ENCODE measurements at regions not wholly inside any gene's neighbourhood (a gene's known extent, or its start where the extent isn't known, plus 50 kb on each side); places are given as distances from the start of the nearest gene placed in this dataset.

DNA sequence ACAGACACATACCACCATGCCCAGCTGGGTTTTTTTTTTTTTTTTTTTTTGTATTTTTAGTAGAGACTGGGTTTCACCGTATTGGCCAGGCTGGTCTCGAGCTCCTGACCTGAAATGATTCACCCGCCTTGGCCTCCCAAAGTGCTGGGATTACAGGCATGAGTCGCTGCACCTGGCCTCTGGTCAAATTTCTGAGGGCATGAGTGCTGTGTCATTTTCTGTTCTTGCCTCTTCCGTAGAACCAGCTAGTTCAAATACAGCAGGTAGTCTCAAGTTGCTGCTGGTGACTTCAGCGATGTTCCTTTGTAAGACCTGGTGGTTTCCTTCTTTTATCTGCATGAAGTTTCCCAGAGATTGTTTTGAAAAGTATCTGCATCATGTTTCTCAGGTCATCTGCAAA lies 134.8 kb upstream of the SHH start:
- Histone ChIP-seq H3K9me3 (no peaks in the 10 kb centered on the region), H3K4me3 (no peak overlapping the region), H3K27ac (no peak overlapping the region), H3K4me1 (ENCODE audit: insufficient read depth) (no peaks in the 10 kb centered on the region), H3K36me3 (no peaks in the 10 kb centered on the region), H3K27me3 (no peaks in the 10 kb centered on the region)
- WGBS, 3 donors = 84 to 92% (median 91%) methylated on average over 6 of the region's 6 CpGs
- TF ChIP-seq, protein P1, sequence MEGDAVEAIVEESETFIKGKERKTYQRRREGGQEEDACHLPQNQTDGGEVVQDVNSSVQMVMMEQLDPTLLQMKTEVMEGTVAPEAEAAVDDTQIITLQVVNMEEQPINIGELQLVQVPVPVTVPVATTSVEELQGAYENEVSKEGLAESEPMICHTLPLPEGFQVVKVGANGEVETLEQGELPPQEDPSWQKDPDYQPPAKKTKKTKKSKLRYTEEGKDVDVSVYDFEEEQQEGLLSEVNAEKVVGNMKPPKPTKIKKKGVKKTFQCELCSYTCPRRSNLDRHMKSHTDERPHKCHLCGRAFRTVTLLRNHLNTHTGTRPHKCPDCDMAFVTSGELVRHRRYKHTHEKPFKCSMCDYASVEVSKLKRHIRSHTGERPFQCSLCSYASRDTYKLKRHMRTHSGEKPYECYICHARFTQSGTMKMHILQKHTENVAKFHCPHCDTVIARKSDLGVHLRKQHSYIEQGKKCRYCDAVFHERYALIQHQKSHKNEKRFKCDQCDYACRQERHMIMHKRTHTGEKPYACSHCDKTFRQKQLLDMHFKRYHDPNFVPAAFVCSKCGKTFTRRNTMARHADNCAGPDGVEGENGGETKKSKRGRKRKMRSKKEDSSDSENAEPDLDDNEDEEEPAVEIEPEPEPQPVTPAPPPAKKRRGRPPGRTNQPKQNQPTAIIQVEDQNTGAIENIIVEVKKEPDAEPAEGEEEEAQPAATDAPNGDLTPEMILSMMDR (IDR thresholded peaks at IDR 0.05) = no peak
- no peak for TF ChIP-seq POLR2A (IDR thresholded peaks at IDR 0.05)
- no peak for TF ChIP-seq EP300 (IDR thresholded peaks at IDR 0.05)
- intact Hi-C loops (cut with DNase I) = no loop called here
- DNase-seq = no peak

DNA sequence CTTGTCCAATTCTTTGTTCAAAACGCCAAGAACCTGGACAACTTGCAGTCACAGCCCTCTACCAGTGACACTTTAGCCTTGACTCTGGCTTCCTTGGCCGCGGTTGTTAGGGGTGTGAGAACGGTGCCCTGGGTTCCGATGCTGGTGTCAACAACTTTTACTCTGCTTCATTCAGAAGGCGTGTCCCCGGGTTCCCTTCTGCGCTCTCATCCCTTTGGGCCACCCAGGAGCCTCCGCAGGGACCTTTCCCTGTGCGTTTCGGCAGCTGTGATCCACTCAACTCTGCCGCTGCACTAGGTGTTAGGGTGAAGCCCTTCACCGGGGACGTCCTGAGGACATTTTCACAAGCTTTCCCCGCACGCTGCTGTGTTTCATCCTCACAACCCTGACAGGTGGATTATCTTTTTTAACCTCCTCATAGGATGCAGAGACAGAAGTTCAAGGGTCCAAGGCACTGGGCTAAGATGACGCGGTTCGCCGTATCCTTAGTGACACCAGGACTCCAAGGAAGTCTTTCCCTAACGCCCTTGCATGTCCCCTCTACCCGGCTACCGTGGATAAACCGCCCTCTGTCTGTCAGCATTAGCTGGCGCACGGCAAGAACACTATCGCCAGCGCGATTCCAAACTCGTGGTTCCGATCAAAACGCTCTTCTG lies 133.5 kb upstream of the SHH start:
- no peaks in the 10 kb centered on the region for H3K27me3 ChIP-seq
- TF ChIP-seq EP300 (IDR thresholded peaks at IDR 0.05) = no peak
- TF ChIP-seq, protein P1 (IDR thresholded peaks at IDR 0.05) = no peak
- no peak for TF ChIP-seq POLR2A (IDR thresholded peaks at IDR 0.05)
- no peaks in the 10 kb centered on the region for H3K36me3 ChIP-seq
- H3K27ac ChIP-seq = no peak overlapping the region
- no peaks in the 10 kb centered on the region for H3K9me3 ChIP-seq
- 95 to 96% (median 95%) methylated on average over 32 of the region's 32 CpGs for WGBS, 3 donors
- DNase-seq = no peak
- intact Hi-C loops (cut with DNase I) = no loop called here
- H3K4me1 ChIP-seq (ENCODE audit: insufficient read depth) = no peaks in the 10 kb centered on the region
- H3K4me3 ChIP-seq = no peak overlapping the region

DNA sequence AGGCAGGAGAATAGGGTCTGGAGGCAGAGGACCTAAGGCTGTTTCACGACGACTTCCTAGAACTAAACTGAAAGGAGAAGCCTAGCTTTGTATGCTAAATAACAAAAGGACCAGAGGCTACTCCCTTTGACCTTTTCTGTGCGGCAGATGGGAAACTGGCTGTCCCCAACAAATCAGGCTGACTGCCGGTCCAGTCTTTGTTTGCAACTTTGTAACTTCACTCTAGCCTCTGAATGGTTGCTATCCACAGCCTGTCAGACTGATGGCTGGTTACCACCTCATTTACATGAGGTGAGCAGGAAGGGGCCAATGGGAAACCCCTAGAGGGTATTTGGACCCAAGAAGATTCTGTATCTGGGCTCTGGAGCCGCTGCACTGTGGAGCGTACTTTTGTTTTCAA lies 132.6 kb upstream of the SHH start:
- no peak for TF ChIP-seq POLR2A (IDR thresholded peaks at IDR 0.05)
- TF ChIP-seq, protein P1 (IDR thresholded peaks at IDR 0.05) = no peak
- no peak for TF ChIP-seq EP300 (IDR thresholded peaks at IDR 0.05)
- Histone ChIP-seq H3K36me3 (no peaks in the 10 kb centered on the region), H3K4me1 (ENCODE audit: insufficient read depth) (no peaks in the 10 kb centered on the region), H3K27me3 (no peaks in the 10 kb centered on the region), H3K27ac (no peak overlapping the region), H3K4me3 (no peak overlapping the region), H3K9me3 (no peaks in the 10 kb centered on the region)
- intact Hi-C loops (cut with DNase I) = no loop called here
- 85 to 88% (median 87%) methylated on average over 6 of the region's 6 CpGs for WGBS, 3 donors
- DNase-seq = no peak

DNA sequence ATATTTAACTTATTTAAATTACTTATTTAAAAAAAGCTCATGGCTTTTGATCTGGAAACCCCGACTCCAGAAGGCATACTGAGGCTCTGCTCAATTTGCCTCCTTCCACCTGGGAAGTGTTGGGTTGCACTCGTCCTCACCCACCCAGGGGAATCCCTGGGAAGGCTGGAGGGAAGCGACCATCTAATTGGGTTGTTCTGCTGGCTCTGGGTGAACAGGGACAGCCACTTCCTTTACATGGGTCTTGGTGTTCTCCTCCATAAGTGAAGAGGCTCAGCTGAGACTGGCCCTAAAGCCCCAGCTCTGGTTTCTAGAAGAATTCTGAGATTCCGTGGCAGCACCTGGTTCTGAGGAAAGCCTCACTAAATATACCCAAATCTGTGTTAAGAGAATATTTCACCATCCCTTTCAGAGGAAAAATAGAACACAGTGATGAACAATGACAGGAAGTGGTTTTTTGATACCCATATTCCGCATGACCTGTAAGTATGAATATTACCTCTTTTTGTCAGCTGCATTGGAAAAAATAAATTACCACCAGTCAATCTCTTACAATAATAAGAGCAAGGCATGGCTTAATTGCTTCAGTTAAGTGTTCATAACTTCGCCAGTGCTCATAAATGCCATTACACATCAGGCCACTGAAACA lies 131.1 kb upstream of the SHH start:
- DNase-seq = no peak
- intact Hi-C loops (cut with DNase I) = no loop called here
- no peaks in the 10 kb centered on the region for H3K4me1 ChIP-seq (ENCODE audit: insufficient read depth)
- no peak overlapping the region for H3K27ac ChIP-seq
- H3K4me3 ChIP-seq = no peak overlapping the region
- TF ChIP-seq EP300 (IDR thresholded peaks at IDR 0.05) (no peak), POLR2A (IDR thresholded peaks at IDR 0.05) (no peak)
- TF ChIP-seq, protein P1 (IDR thresholded peaks at IDR 0.05) = no peak
- no peaks in the 10 kb centered on the region for H3K36me3 ChIP-seq
- no peaks in the 10 kb centered on the region for H3K27me3 ChIP-seq
- WGBS, 3 donors = 67 to 70% (median 69%) methylated on average over 6 of the region's 6 CpGs
- H3K9me3 ChIP-seq = no peaks in the 10 kb centered on the region

All from ovary (tissue), 7 donors.